PC-3 (cell line): ENCODE measurements at regions not wholly inside any gene's neighbourhood (a gene's known extent, or its start where the extent isn't known, plus 50 kb on each side); places are given as distances from the start of the nearest gene placed in this dataset.

ENCODE experiments used
- EZH2 ChIP-seq: fragments of 300-600 bp; sonication (generic); IDR thresholded peaks from one replicate; pipeline ENCODE4 v1.6.1; 2017; ENCODE audit warnings: antibody characterized with exemption, mild to moderate bottlenecking, low read length; ENCODE audit not compliant: unreplicated experiment
- EZH2phosphoT487 ChIP-seq: fragments of 300-600 bp; sonication (generic); IDR thresholded peaks from 2 replicates; pipeline ENCODE4 v1.6.1; 2018; ENCODE audit warnings: mild to moderate bottlenecking, antibody characterized with exemption, low read length, borderline replicate concordance
- TF ChIP-seq, protein P1 (sequence below): fragments of 300-600 bp; sonication (generic); conservative IDR thresholded peaks from 2 replicates; pipeline ENCODE4 v1.5.1; 2017; ENCODE audit warnings: antibody characterized with exemption, low read depth, mild to moderate bottlenecking, low read length

GRCh38 chr10:36114913-36115312 is 472.8 kb upstream of the FZD8 start:
- TF ChIP-seq, protein P1, sequence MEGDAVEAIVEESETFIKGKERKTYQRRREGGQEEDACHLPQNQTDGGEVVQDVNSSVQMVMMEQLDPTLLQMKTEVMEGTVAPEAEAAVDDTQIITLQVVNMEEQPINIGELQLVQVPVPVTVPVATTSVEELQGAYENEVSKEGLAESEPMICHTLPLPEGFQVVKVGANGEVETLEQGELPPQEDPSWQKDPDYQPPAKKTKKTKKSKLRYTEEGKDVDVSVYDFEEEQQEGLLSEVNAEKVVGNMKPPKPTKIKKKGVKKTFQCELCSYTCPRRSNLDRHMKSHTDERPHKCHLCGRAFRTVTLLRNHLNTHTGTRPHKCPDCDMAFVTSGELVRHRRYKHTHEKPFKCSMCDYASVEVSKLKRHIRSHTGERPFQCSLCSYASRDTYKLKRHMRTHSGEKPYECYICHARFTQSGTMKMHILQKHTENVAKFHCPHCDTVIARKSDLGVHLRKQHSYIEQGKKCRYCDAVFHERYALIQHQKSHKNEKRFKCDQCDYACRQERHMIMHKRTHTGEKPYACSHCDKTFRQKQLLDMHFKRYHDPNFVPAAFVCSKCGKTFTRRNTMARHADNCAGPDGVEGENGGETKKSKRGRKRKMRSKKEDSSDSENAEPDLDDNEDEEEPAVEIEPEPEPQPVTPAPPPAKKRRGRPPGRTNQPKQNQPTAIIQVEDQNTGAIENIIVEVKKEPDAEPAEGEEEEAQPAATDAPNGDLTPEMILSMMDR, result no peak
- TF ChIP-seq EZH2phosphoT487 (no peak), EZH2 (no peak)
